CD4-positive, alpha-beta T cell treated with Interleukin-10 for 1 hour (primary cell): ENCODE measurements at regions not wholly inside any gene's neighbourhood (a gene's known extent, or its start where the extent isn't known, plus 50 kb on each side); places are given as distances from the start of the nearest gene placed in this dataset.

Experiments
- DNase-seq: peaks from one replicate; pipeline ENCODE4 v3.0.0-alpha.2; 2020

- no peak for DNase-seq
Measured at GRCh38 chrX:15977644-15978043, 123.0 kb upstream of the AP1S2 start.

GRCh38 chrX:15976396-15976795 is 121.8 kb upstream of the AP1S2 start:
- no peak for DNase-seq

- DNase-seq: no peak
Measured at GRCh38 chrX:15973946-15974345, 119.3 kb upstream of the AP1S2 start.

- peak; percentile 26 for DNase-seq
Measured at GRCh38 chrX:15973299-15973698, 118.7 kb upstream of the AP1S2 start.

GRCh38 chrX:15971696-15972095 is 117.1 kb upstream of the AP1S2 start:
- DNase-seq: no peak

- DNase-seq: no peak
Measured at GRCh38 chrX:15963858-15964257, 109.2 kb upstream of the AP1S2 start.

- DNase-seq: no peak
Measured at GRCh38 chrX:15960237-15960636, 105.6 kb upstream of the AP1S2 start.

- DNase-seq: no peak
Measured at GRCh38 chrX:15956681-15957080, 102.1 kb upstream of the AP1S2 start.

GRCh38 chrX:15953801-15954200 is 99.2 kb upstream of the AP1S2 start:
- no peak for DNase-seq

- no peak for DNase-seq
Measured at GRCh38 chrX:15952212-15952611, 97.6 kb upstream of the AP1S2 start.

GRCh38 chrX:15948318-15948660 is 93.7 kb upstream of the AP1S2 start:
- no peak for DNase-seq

- DNase-seq: no peak
Measured at GRCh38 chrX:15947648-15948317, 93.2 kb upstream of the AP1S2 start.

- no peak for DNase-seq
Measured at GRCh38 chrX:15946783-15947580, 92.4 kb upstream of the AP1S2 start.

GRCh38 chrX:15943391-15943790 is 88.8 kb upstream of the AP1S2 start:
- DNase-seq: no peak

- DNase-seq: no peak
Measured at GRCh38 chrX:15942307-15942706, 87.7 kb upstream of the AP1S2 start.

- DNase-seq: no peak
Measured at GRCh38 chrX:15939737-15940136, 85.1 kb upstream of the AP1S2 start.

- DNase-seq: no peak
Measured at GRCh38 chrX:15938072-15938471, 83.5 kb upstream of the AP1S2 start.

- DNase-seq: no peak
Measured at GRCh38 chrX:15931362-15931761, 76.7 kb upstream of the AP1S2 start.

- no peak for DNase-seq
Measured at GRCh38 chrX:15930585-15930984, 76.0 kb upstream of the AP1S2 start.

GRCh38 chrX:15929194-15929593 is 74.6 kb upstream of the AP1S2 start:
- DNase-seq: no peak

GRCh38 chrX:15926622-15927021 is 72.0 kb upstream of the AP1S2 start:
- DNase-seq: no peak

GRCh38 chrX:15918003-15918402 is 63.4 kb upstream of the AP1S2 start:
- DNase-seq: no peak

- DNase-seq: no peak
Measured at GRCh38 chrX:15916704-15917084, 62.1 kb upstream of the AP1S2 start.

- no peak for DNase-seq
Measured at GRCh38 chrX:15915959-15916703, 61.5 kb upstream of the AP1S2 start.
